Amygdala (tissue), 56 donors: ENCODE measurements at regions not wholly inside any gene's neighbourhood (a gene's known extent, or its start where the extent isn't known, plus 50 kb on each side); places are given as distances from the start of the nearest gene placed in this dataset.

Experiments used
- DNase-seq, 56 donors: peaks; one replicate each; lab custom pipeline; 2025; lab: John Stamatoyannopoulos, UW

DNA sequence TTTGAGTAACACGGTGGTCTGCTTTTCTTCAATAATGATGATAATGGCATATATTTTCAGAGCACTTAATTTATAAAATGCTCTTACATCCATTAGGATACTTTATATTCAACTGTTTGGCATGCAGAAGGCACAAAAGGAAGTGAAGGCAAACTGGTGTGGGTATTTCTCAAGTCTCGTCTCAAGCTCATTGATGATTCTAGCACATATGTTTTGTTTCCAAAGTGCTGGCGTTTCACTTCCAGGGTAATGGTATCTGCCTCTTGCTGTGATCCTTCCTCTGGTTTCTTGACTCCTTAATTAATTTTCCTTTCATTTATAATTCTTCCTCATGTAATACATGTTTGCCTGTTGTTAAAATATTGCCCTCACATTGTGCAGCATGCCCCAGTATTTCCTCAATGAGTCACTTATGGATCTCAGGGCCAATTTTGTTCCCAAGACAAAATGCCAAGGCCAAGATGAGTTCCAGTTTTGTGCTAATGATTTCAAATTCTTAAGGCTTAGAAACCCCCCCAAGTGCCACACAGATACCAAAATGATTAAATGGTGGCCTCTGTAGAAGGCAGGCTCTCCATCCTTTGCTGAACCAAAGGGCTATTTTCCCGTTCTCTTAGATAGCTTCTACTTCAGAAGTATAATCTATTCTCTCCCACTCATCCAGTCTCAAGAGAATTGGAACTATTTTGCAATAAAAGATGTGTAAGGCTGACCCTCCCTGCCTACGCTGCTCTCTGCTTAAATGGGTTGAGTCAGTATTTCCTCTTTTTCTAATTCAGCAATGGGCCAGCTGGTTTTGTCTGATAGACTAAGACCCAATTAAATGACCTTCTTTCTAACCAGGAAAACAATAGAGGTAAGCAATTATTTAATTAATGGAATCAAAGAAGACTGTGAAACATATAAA is 171.2 kb downstream of the ZNF365 start:
- no peak for DNase-seq

DNA sequence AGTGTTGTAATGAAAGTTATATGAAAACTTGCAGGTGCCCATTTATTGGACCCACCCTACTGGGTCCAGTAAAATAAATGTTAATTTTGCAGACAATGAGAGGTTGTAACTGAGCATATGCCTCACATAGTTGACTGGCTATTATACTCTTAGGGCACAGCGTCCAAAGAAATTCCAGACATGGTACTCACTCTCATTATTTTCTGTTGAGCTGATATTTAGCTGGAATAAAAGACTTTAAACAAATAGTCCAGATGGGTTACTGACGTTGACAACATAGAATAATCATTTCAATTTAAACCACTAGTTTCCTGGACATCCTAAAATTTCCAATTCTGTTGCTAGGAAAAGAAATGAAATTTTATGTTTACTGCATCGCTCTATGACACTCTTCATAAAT is 174.5 kb downstream of the ZNF365 start:
- no peak for DNase-seq

DNA sequence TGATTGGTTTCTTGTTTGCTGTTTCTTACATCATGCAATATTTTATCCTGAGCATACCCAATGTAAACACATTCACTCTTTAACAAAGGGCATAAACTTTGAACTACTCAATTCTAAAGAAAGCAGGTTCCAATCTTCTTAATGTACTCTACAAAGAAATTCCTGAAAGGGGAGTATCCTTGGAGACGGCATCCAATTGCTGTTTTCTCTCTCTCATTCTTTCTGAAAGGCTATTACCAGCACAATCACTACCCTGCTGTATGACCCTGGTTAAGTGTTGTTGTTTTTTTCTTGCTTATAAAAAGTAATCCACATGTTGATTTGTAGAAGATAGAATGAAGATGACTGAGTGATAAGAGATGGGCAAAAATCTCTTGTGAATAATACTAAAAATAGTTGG is 176.0 kb downstream of the ZNF365 start:
- no peak for DNase-seq

DNA sequence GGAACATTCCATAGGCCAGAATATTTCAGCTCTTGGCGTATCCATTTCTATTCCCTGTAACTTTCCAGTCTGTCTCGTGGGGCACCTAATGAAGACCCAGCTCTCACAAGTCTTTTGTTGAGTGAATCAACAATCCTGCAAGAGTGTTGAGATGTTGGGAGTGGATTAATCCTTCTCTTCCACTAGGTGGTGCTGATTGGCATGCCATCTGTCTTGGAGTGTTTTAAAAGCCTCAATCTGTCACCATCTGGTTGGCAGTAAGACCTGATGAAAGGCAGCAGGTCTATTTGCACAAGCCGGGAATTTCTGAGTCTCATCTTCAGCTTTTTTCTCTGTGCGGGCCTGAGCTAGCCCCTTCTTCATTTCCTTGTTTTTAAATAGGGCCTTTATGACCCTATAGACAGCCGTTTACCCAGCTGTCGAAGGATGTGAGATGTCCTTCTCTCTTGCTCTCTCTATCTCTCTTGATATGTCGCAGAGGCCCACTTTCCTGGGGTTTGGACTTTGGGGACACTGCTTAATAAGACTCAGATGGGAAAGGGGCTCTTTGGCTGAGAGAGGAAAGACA is 180.5 kb downstream of the ZNF365 start:
- peak in 4 of 56 donors; percentile 2 to 23 (median 14) for DNase-seq

DNA sequence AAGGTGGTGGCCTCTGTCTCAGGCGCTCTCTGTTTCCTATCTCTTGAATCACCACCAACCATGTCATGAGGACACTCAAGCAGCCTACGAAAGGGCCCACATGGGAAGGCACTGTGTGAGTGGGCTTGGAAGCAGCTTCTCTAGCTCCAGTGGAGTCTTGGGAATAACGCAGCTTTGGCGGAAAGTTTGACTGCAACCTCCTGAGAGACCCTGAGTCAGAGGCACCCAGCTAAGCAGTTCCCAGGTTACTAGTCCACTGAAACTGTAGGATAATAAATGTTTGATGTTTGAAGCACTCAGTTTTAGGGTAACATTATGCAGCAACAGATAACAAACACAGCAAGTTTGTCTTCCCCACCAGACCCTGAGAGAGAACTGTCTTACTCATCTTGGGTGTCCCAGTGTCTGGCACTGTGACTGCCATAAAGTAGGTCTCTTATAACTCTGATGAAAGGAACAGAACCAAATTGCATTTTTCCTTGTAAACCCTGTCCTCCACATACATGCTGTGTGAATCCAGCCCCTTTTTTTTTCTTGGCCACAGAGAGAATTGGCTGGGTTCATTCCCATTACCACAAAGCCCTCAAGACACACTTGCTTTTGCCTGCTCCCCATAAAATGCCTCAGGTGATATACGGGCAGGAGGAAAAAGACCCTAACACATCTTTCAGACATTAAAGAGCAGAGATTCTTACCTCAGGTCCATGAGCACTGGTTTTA is 185.5 kb downstream of the ZNF365 start:
- DNase-seq: no peak

DNA sequence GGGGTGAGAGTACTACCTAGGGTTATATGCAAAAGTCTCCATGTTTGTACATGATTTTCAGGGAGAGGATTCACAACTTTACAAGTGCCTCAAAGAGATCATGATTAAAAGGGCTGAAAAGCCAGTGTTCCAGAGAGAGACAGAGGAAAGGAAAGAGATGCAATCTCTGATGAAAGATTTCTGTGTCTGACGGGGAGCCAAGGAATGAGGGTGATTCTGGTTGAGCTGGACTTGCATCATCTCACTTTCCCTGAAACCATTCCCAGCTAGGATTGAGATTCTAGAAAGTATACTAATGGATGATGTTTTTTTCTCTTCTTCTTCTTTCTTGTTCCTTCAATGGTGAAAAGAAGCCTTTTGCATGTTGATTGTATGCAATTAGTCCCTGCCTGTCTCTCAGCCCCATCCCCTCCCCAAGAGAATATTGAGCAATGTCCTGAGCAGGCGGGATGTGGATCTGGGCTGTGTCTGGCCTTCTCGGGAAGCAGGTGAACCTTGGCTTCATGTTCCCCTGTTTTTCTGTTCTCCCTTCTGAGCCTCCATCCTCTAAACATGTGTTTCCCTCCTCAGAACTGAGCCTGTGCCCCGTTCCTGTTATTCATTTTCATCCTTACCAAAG is 186.1 kb downstream of the ZNF365 start:
- no peak for DNase-seq

DNA sequence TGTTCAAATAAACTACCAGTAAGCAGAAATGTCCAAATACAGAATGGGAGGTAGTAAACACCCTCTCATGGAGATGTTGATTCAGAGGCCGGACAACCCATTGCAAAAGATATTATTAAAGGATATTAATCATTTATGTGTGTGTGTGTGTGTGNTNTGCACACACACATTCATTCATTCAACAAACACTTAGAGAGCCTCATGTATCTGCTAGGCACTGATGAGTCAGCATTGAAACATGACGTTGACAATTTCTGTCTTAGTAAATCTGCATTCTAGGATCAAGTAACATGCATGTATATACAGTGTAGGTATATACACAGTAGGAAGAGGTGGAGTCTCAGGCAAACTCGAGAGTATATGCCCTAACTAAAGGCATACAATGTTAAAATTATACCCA is 187.0 kb downstream of the ZNF365 start:
- no peak for DNase-seq

DNA sequence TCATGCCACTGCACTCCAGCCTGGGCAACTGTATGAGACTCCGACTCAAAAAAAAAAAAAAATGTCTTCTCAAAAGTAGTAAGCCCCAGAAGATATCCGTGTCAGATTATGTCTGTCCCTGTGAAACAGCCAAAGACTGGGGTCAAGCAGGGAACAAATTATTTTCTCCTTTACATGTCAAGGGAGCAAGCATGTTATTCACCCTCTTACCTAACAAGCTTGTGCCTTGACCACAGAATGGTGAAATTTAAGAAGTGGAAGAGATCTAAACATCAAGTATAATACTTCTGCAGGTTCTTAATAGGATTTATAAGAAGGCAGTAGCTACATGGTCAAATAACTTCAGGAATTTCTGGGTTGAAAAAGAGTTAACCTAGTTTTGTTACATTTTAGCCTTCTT is 187.9 kb downstream of the ZNF365 start:
- DNase-seq: no peak

DNA sequence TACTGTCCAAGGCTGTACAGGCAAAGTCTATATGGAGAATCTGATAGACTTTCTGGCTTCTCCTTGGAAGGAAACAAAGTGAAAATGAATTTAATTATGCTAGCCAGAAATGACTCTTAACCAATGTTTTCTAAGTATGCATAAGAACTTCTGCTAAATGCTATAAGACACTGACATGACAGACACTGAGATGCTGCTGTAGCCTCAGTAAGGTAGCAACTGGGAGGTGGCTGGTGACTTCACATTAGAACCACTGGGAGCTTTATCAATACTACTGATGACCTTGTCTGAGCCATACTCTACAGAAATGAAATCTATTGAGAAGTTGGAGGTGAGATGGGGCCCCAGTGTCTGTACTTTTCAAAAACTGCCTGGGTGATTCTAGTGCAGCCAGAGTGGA is 188.6 kb downstream of the ZNF365 start:
- no peak for DNase-seq

DNA sequence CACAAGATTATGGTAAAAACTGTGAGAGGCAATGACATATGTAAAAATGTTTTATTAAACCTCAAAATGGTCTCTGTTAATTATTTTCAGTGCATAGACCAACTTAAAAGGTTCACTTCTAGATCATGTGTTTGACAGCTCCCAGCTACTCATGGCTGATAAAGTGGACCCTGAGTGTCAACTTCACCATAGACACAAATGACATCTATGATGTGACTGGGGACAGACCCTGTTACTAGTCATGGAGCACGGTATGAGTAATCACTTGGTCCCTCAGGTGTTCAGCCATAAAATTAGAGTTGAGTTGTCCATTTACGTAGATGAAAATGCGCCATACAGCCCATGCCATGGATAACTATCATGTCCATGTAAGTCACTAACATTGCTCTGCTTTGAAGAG is 199.8 kb downstream of the ZNF365 start:
- DNase-seq: no peak

DNA sequence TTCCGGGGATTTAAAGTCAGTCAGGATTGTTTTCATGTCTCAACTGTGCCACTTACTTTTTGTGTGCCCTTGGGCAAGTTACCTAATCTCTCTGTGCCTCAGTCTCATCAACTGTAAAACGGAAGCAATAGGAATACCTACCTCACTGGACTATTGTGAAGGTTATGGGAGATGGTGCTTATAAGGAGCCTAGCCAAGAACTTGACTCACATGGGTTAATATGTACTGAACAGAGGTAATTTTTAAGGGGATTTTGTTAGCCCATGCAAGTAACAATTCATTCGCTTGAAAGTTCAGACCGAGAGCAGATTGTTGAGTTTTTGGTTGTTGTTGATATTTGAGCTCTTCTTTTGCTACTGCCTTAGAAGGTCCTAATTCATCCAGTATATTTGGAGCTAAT is 202.9 kb downstream of the ZNF365 start:
- DNase-seq: no peak

DNA sequence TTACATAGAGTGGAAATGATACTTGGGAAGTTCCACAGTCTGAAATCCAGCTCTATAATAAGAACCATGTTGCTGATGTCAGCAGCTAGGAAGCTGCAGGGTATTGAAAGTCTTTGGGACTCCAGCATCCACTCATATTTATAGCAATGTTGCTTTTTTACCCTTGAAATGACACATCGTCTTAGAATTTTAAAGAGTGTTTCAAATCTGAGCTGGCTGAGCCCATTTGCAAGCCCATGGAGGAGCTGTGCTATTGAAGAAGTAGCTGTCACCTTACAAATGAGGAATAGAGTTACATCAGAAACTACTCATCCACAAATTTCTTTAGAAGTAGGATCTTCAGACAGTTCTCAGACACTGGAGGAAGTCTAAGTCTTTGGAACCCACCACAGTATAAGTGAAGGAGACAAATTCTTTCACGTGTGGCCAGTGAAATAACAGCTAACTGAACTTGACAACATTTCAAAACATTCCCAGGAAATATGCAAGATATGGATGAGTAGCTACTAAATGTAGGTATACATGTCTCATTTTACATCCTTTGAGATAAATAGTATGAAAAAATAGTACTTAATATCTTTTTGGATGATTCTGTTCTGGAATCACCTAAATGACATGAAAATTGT is 203.6 kb downstream of the ZNF365 start:
- no peak for DNase-seq

DNA sequence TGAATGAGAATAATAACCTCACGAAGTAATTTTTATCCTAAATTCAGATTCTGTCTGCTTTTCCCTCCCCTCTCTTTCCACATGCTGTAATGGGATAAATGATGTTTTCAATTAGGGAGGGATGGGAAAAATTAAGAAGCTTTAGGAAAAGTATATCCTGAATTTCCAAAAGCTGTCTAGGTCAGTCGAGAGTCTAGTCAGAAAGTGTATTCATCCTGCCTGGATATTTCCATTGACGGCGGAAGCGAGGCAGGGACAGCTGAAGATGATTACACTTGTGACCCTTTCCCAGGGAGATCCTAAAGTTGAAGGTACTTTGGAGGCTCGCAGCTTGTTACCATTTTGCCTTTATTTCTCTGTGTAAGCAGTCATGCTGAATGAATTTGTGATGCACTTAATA is 204.1 kb downstream of the ZNF365 start:
- no peak for DNase-seq

DNA sequence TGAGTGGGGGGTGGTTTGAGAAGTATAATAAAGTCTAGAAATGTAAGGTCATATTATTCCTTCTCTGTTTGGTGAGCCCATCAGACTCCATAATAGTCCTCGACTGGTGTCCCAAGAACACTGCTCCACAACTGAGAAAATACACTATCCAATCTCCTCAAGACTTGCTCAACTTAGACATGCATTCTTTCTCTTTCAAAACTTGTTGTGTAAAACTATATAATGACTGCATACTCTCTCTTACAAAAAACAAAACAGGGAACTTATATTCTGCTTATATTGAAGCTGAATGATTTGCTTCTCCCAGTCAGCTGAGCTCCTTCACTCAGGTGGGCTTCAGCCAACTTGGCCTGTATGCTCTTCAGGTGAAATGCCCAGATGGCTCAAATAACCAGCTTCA is 204.7 kb downstream of the ZNF365 start:
- no peak for DNase-seq

DNA sequence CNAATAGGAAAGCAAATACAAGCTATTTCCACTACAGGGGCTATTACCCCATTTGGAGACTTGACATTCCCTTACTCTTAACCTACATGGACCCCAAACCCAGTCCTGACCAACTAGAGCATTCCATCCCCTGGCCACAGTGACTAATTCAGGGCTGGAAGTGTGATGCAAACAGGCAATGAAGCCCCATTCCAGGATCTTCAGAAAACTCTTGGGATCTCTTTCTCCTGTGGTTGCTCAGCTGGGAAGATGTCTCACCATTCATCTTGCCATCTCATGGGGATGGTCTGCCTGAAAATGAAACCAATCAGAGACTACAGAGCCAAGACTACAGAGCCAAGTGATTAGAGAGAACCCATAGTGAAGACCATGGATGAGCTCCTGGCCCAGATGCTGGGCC is 206.2 kb downstream of the ZNF365 start:
- no peak for DNase-seq

DNA sequence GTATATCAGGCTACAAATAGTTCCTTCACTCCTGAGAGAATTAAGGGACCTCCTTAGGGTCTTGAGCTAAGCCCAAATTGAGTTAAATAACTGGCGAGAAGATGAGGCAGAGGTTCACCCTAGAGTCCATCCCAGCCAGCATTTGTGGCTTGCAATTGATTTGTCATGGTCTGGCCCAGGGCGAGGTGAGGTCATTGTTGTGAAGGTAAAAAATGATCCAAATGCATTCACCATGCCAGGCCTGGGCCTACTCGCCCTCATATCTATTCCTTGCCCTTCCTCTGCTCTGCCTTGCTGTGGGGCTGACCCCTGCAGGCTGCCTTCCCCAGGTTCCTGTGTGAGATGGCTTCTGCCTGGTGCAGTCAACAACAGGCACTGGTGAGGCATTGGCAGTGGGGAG is 207.2 kb downstream of the ZNF365 start:
- DNase-seq: no peak

DNA sequence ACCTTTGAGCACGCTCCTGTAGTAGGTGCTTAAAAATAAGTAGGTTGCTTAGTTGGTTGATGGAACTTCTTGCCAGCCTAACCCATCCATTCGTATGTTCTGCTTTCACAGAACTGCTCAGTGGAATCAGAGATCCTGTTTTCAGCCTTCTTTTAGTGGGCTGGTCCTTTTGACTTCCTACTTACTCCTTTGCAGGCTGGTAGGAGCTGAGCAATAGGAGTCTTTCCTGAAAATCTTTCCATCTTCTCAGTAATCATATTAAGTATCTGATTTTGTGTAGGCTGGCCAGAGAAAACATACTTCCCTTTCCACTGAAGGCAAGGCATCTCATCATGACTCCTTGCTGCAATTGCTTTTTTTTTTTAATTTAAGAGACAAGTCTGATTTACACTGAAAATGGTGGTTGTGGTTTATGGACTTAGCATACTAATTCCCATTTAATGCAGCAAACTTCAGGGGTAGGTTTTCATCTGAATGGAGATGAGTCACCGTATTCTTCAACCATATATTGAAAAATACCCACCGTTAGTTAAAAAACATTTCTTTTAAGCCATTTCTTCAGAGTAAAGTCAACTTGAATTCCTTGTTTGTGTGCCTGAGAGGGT is 208.0 kb downstream of the ZNF365 start:
- DNase-seq: no peak

DNA sequence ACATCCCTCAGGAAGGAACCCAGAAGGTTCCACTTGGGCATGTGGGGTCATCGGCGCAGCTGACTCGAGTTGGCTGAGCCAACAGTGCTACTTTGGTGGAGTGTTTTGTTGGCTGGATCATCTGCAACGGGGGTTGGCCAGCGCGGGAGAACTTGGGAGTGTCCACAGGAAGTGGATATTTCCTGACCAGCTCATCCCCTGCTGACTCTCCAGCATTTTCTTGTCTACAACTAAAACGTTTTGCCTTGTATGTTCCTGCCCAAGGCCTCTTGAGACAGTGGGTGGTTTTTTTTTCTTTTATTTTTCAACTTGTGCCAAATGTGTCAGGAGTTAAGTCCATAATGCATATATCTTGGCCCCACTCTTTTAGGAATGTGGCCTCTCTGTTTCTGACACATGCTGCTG is 208.6 kb downstream of the ZNF365 start:
- DNase-seq: no peak

DNA sequence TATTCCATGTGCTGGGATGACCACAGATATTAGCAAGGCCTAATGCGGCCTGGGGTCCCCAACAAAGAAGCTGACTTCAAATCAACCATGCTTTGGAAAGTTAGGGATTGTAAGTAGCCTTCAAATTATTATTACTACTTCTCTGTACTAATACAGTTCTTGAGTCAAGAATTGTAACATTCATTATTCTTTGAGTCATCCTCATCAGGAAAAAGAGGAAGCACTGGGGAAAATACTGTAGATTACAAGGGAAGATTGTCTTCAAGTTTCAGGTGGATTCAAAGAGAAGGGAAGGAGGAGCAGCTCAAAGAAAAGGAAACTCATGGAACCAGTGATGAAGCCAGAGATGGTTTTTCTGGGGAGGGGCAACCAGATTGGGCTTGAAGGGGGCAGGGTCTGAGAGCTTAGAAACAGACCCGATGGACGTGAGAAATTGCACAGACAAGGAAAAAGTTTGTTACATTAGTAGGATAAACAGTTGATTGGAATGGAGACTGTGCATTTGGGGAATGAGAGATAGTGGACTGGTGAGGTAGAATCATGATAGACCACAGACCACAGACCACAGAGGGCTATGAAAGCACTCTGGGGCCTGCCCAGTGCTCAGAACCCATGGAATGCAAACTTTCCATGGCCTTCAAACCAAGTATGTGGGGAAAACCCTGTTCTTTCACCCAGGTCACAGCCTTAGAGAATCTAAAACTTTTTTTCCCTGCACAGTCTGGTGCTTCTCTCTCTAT is 209.9 kb downstream of the ZNF365 start:
- DNase-seq: no peak

DNA sequence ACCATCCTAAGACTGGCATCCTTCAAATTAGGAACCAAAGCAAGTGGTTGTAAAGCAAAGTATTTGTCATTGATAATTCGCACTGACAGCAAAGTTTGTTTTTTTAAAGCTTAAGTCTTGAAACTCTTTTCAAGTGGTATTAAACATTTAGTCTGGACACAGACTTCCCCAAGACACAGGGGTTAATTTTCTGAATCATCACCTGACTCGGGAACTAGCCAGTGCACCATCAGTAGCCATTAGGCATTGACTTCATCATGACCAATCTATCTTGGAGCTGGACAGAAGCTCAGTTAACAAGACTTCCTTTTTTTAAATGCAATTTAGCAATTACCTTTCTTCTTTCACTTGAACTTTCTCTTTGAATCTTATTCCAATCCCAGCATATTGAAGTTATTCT is 210.6 kb downstream of the ZNF365 start:
- no peak for DNase-seq
